Stimulated activated CD8-positive, alpha-beta memory T cell treated with anti-CD3 and anti-CD28 coated beads, Interleukin-15, amount 100 ng/mL, for 48 hours (primary cell): ENCODE measurements at regions not wholly inside any gene's neighbourhood (a gene's known extent, or its start where the extent isn't known, plus 50 kb on each side); places are given as distances from the start of the nearest gene placed in this dataset.

Experiments used
- DNase-seq, 2 donors: peaks; one replicate each; pipeline ENCODE4 v3.0.0-alpha.2; 2020; ENCODE audit warnings: low read depth in 2 of 2

DNA sequence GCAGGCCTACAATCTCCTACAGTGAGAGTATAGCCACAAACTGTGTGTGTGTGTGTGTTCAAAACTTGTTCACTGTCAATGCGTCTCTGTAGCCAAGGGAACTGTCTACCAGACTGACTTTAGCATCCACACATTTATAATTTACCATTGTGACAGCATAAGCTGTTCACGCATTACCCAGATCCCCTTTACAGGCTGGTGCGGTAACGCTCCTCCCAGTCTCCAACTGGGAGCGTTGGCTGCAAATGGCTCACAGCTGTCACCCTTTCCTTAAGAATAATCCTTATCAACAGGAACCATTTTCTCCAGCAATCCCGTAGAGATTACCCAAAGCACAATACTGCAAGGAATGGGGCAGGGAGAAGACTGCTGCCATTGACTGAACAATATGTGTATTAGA, 199.5 kb downstream of the GPAM start:
- no peak for DNase-seq

DNA sequence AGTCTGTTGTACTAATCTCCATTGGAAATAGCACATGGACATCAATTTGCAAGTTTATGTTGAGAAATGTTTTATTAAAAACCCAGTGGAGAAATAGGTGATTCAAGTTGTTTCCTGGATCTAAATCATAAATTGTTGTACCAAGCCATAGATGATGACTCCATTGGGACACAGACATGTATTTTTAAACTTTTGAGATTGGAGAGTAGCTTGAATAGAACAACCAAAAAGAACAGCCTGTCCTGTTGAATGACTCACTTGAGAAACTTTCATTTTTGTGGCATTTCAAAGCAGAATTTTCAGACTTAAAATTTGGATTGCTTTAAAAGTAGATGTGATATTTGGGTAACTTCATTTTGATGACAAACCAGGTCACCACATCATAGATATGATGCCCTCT, 197.5 kb downstream of the GPAM start:
- DNase-seq: no peak

DNA sequence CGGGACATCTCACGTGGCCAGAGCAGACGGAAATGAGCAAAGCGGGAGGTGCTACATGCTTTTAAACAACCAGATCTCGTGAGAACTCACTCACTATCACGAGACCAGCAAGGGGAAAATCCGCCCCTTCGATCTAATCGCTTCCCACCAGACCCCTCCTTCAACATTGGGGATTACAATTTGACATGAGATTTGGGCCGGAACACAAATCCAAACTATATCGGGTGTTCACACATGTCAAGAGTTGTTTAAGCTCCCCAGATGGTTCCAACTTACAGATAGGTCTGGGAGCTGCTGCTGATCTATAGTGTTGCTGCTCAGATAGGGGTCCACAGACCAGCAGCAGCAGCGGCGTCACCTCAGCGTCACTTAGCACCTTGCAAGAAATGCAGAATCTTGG, 194.9 kb downstream of the GPAM start:
- DNase-seq: no peak

GRCh38 chr10:111989136-111989911, 194.2 kb downstream of the GPAM start:
- DNase-seq: no peak

GRCh38 chr10:111990734-111991133, 192.8 kb downstream of the GPAM start:
- no peak for DNase-seq

- no peak for DNase-seq
Measured at GRCh38 chr10:111993321-111993720, 190.2 kb downstream of the GPAM start.

DNA sequence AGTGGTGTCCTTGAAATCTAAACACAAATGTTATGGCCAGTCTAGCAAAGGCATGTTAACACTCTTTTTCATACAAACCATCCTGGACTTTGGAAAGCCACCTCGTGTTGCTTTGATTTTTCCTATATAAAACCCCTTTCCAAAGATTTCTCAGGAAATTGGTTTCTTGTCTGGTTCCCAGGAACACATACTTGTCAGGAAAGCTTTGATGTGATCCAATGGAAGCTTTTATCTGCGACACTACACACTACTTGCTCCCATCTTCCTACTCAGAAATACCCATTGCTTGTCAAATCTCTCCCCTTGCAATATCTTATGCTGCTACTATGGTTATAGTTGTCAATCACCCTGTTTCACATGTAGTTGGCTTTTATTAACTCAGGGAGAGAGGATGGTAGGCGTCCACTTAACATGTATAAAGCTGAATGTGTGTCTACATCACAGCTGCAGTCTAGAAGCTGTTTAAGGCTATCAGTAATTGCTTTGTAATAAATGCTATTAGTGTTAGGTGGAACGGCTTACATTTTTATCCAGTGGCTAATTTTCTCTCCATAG, 189.6 kb downstream of the GPAM start:
- no peak for DNase-seq

DNA sequence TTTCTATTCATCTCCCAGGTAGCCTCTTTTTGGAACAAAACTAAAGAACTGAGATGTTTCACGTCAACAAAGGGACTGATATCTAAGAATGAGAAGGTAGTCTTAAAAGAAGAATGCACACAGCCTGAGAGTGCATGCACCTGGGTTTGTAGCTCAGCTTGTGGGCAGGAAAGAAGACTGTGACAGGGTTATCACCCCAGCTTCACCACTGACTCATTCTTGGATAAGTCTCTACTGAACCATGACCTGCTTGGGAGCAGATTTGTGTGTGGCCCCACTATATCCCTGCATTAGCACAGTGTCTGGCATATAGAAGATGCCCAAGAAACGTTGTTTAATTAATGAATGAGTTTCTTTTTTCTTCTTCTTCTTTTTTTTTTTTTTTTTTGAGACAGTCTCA, 187.5 kb downstream of the GPAM start:
- DNase-seq: no peak

- no peak for DNase-seq
Measured at GRCh38 chr10:111998728-111999127, 184.8 kb downstream of the GPAM start.

DNA sequence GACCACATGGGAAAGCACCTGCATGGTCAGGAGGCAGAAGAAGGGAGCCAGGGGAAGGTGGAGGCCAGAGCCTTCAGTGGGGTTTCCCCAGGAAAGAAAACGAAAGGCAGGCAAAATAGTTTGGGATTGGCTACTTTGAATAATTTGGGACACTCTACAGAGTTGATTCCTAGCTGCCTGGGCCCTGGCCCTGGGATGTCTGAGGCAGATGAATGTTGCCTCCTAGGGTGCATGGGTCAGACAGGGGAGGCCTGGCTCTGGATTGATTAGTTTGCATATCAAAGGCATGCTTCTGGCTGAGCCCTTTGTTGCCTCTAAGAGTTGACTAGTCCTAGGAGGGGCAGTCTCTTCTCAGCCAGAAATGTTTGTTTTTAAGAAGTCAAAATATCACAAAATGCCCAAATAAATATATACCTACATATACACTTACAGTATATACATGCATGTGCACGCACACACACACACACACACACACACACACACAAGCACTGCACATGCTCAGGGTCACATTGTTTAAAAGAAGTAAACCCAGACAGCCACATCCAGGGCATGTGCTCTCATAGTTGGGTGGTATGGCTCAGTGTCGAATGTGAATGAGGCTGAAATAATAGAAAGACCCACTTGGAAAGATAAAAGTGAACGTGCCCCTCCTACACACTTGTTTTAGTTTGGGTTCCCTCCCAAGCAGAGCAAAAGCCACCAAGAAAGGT, 184.2 kb downstream of the GPAM start:
- DNase-seq: no peak

GRCh38 chr10:111999915-112000302, 183.7 kb downstream of the GPAM start:
- no peak for DNase-seq

- DNase-seq: no peak
Measured at GRCh38 chr10:112000466-112000865, 183.1 kb downstream of the GPAM start.

- no peak for DNase-seq
Measured at GRCh38 chr10:112002206-112002605, 181.4 kb downstream of the GPAM start.

DNA sequence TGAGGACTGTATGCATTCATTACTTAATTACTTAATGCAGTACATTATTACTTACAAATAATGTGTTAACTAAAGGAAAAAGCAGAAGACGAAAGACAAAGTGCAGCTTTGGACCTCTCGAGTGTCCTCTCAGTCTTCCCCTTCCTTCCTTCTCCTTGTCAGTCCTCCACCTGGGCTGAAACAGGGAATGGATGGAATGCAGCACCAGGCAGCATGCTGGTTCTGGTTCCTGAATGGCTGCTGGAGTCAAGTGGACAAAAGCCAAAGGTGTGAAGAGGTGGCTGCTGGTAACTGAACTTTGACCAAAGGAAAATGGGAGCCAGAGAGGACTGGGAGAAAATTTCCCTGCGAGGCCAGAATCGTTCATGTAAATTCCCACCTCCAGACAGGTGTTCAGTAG, 179.5 kb downstream of the GPAM start:
- DNase-seq: no peak

DNA sequence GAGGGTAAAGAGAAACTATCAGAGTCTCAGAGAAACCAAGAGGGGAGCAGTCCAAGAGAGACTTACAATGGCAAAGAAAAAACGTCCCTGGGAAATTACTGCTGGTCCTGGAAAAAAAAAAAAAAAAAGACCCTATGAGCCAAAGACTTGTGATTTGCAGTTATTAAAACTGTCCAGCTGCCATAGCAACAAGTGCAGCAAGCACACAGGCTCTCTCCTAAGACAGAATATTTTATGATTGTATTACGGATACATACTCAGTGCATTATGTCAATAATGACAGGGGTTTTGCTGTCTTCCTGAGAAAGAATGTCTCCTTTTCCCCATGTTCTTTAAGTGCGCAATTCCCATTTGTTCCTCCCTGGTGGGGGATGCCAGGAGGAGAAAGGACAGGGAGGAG, 178.5 kb downstream of the GPAM start:
- no peak for DNase-seq

DNA sequence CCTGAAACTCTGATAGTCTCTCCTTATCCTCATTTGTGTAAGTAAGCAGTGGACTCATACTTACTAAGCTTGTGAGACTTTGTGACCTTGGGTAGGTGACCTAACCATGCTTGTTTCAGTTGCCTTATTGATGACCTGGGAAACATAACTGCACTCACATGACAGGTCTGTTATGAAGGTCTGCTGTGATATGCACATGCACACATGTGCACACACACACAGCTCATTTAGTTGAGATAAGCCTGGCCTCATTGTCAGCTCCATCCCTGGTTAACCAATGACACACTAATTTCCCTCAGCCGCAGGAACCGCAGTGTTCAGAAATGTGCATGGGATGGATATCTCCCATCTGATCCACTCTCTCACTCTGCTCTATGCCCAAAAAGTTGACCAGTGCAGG, 177.2 kb downstream of the GPAM start:
- DNase-seq: no peak

GRCh38 chr10:112006831-112007230, 176.7 kb downstream of the GPAM start:
- DNase-seq: no peak

DNA sequence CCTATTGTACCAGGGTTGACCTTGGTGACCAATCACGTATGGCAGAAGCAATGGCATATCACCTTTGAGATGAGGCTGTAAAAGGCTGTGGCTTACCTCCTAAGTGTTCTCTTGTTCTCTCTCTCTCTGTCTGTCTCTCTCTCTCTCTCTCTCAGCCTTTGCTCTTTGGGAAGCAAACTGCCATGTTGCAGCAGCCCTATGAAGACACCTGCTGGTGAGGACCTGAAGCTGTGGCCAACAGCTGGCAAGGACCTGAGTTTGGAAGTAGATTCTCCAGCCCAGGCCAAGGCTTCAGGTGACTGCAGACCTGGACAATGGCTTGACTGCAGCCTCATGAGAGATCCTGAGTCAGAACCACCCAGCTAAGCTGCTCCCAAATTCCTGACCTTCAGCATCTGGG, 161.4 kb downstream of the GPAM start:
- no peak for DNase-seq

DNA sequence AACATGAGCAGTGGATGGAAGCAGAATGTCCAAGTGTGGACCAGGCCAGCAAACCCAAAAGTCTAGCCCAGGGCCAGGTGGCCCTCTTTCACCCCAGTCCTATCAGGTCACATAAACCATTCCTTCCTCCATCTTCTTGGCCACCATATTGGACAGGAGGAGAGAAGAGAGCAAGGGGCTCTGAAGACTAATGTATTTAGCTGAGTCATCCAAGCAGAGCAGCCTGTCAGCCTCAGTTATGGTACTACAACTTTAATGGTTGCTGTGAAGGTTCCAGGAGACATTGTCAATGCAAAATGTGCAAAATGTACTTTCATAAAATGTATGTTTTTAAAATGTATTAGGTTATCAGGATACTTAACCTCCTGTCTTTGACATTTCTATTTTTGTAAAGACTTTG, 159.5 kb downstream of the GPAM start:
- DNase-seq: no peak

GRCh38 chr10:112025228-112025627, 158.3 kb downstream of the GPAM start:
- DNase-seq: no peak

DNA sequence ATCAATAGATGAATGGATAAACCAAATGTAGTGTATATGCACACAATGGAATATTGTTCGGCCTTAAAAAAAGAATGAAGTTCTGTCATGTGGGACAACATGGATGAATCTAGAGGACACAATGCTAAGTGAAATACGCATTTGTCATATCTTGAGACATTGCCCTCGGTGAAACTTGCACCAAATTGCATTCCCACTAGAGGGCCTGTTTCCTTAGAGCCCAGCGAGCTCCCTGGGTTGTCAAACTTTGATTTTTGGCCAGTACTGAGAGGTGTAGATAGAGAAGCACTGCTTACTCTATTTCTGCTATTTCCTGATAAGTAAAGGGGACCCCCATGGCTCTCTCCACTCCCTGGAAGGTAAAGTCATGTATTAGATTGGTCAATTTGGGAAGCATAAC, 157.1 kb downstream of the GPAM start:
- DNase-seq: no peak

GRCh38 chr10:112027731-112028280, 155.8 kb downstream of the GPAM start:
- no peak for DNase-seq

GRCh38 chr10:112030431-112030830, 153.1 kb downstream of the GPAM start:
- no peak for DNase-seq
